ENCODE measurements at regions not wholly inside any gene's neighbourhood (a gene's known extent, or its start where the extent isn't known, plus 50 kb on each side); places are given as distances from the start of the nearest gene placed in this dataset.

DNA sequence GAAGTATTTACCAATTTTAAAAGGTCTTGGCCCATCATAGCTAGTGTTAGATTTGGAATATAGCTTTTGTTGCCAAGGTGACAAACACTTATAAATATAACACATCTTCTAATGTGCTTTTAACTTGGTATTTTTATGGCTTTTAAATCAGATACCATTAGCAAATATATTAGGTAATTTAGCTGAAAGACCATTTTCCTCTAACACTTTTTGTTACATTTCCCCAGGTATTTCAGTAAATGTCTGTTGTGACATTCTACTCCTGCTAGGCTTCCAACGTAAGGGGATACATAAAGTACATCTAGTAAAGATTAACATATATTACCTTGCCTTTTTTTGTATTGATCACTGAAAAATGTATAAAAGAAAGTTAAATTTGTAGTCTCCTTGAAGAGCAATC is 75.0 kb upstream of the SEM1 start:
- in situ Hi-C loops (cut with MboI; ENCODE audit: low sequenced_read_pairs, unreplicated experiment), result no loop called here
- TF ChIP-seq, protein P1, sequence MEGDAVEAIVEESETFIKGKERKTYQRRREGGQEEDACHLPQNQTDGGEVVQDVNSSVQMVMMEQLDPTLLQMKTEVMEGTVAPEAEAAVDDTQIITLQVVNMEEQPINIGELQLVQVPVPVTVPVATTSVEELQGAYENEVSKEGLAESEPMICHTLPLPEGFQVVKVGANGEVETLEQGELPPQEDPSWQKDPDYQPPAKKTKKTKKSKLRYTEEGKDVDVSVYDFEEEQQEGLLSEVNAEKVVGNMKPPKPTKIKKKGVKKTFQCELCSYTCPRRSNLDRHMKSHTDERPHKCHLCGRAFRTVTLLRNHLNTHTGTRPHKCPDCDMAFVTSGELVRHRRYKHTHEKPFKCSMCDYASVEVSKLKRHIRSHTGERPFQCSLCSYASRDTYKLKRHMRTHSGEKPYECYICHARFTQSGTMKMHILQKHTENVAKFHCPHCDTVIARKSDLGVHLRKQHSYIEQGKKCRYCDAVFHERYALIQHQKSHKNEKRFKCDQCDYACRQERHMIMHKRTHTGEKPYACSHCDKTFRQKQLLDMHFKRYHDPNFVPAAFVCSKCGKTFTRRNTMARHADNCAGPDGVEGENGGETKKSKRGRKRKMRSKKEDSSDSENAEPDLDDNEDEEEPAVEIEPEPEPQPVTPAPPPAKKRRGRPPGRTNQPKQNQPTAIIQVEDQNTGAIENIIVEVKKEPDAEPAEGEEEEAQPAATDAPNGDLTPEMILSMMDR (IDR thresholded peaks at IDR 0.05; ENCODE audit: borderline replicate concordance, control extremely low read depth, extremely low read depth, insufficient read depth, missing control alignments), result no peak
- no peak for DNase-seq (ENCODE audit: low spot score)

DNA sequence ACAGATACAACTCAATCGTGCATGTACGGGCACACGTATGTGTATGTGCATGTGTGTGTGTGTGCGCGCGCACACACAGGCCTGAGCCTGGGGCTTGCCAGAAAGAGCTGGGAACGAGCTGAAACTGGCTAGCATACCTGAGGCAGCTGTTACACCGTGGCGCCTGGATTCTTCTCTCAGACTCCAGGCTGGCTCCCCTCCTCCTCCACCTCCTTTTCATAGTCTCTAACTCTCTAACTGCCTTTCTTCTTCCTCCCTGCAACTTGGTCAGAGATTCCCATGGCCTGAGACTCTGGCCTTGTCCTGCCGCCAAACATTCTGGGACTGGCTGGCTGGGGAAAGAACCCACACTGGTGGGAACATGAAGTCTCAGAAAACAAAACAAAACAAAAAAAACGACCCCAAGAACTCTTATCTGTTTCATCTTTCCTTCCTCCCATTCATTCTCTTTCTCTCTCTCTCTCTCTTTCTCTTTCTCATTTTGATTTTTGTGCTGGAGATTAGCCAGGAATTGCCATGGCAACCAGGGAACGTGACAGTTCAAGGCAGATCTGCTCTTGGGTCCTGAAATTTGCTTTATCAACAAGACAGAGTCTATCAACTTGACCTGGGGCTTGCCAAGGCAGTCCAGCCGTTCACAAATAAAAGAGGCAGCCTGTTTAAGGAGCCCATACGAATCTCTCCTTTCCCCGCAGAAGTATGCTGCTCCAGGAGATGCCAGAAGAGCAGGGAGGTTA is 76.8 kb upstream of the SEM1 start:
- in situ Hi-C loops (cut with MboI; ENCODE audit: low sequenced_read_pairs, unreplicated experiment), result no loop called here
- TF ChIP-seq, protein P1 (IDR thresholded peaks at IDR 0.05; ENCODE audit: borderline replicate concordance, control extremely low read depth, extremely low read depth, insufficient read depth, missing control alignments), result no peak
- DNase-seq (ENCODE audit: low spot score), result no peak

DNA sequence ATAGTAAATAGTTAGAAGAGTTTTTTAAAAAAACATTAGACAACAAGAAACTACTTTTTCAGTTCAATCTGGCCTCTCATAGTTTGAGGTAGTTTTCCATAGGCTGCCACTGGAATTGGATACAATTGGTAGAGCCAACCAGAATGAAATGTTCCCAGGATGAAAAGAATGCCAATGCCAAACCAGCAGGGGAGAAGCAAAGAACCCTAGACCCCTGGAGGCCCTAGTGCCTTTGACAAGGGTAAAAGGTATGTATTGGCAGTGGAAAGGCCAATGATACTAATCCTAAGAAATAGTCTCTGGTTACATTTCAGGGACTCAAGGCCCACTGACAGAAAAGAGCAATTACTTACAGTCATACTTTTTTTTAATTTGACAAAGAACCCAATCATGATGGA is 77.4 kb upstream of the SEM1 start:
- in situ Hi-C loops (cut with MboI; ENCODE audit: low sequenced_read_pairs, unreplicated experiment), result no loop called here
- DNase-seq (ENCODE audit: low spot score), result no peak

DNA sequence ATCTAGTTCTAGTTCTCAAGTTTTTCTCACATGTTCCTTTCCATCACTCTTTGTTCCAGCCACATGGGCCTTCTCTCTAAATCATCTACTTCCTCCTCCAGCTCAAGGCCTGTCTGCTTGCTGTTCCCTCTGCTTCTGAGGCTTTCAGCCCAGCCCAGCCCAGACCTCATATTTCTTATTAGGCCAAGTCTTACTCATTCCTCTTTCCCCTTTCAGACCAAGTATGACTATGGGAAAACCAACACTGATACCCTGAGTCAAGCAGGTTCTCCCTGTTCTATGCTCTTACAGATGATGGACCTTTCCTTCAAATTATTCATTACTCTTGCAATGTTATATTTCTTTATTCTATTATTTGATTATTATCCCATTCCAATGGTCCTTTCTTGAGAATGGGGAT is 80.3 kb upstream of the SEM1 start:
- DNase-seq (ENCODE audit: low spot score), result no peak
- in situ Hi-C loops (cut with MboI; ENCODE audit: low sequenced_read_pairs, unreplicated experiment), result no loop called here
- TF ChIP-seq, protein P1 (IDR thresholded peaks at IDR 0.05; ENCODE audit: borderline replicate concordance, control extremely low read depth, extremely low read depth, insufficient read depth, missing control alignments), result no peak

More for the DNA sequence above, 77.4 kb upstream of the SEM1 start:
- TF ChIP-seq, protein P1 (IDR thresholded peaks at IDR 0.05; ENCODE audit: borderline replicate concordance, control extremely low read depth, extremely low read depth, insufficient read depth, missing control alignments), result no peak

DNA sequence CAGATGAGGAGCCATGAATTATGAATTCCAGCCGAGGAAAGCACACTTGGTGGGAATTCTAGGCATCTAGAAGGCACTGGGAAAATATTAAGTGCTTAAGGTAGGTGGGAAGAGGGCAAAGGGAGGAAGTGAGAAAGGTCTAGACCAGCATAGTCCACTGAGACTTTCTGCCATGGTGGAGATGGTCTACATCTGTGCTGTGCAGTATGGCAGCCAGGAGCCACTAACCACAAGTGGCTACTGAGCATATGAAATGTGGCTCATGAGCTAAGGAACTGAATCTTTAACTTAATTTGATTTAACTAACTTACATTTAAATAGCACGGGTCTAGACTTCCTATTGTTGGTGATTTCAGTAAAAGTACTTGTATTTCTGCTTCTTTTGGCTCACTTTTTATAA is 82.5 kb upstream of the SEM1 start:
- TF ChIP-seq, protein P1 (IDR thresholded peaks at IDR 0.05; ENCODE audit: borderline replicate concordance, control extremely low read depth, extremely low read depth, insufficient read depth, missing control alignments), result no peak
- no peak for DNase-seq (ENCODE audit: low spot score)
- in situ Hi-C loops (cut with MboI; ENCODE audit: low sequenced_read_pairs, unreplicated experiment), result no loop called here

DNA sequence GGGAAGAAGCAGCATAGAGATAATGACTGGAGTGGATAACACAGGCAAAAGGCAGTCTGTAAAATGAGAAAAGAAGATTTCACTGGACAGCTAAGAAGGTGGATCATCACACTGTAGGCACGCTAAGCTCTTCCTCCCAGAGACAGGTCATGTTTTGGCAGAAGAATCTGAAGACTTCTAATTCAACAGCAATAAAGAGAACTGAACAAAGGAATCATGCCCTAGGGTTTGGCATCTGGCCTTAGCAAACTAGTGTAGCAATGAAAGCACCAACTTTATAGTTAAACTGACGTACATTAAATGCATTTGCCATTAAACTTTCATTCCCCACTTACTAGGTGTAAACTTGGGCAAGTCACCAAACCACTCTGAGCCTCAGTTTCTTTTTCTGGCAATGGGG is 84.4 kb upstream of the SEM1 start:
- TF ChIP-seq, protein P1 (IDR thresholded peaks at IDR 0.05; ENCODE audit: borderline replicate concordance, control extremely low read depth, extremely low read depth, insufficient read depth, missing control alignments), result no peak
- in situ Hi-C loops (cut with MboI; ENCODE audit: low sequenced_read_pairs, unreplicated experiment), result no loop called here
- no peak for DNase-seq (ENCODE audit: low spot score)
